ENCODE measurements at regions not wholly inside any gene's neighbourhood (a gene's known extent, or its start where the extent isn't known, plus 50 kb on each side); places are given as distances from the start of the nearest gene placed in this dataset.

GRCh38 chr2:51149725-51150124 is 117.8 kb upstream of the NRXN1 start:
- ChIA-PET POLR2A (no interaction called here), CTCF (no interaction called here)
- intact Hi-C loops (cut with micrococcal nuclease) = no loop called here
- no peak for TF ChIP-seq CTCF (IDR thresholded peaks at IDR 0.05)
- Mint-ChIP-seq H3K4me1 (ENCODE audit: low read depth) (no peaks in the 10 kb centered on the region), H3K27me3 (no peaks in the 10 kb centered on the region), H3K27ac (no peak overlapping the region), H3K4me3 (no peak overlapping the region), H3K36me3 (ENCODE audit: low read depth) (no peaks in the 10 kb centered on the region), H3K9me3 (peaks cover 10% of the 10 kb centered on the region)
- ATAC-seq = no peak
- DNase-seq = no peak

- H3K9me3 Mint-ChIP-seq = peaks cover 8% of the 10 kb centered on the region
- CTCF ChIA-PET = no interaction called here
- POLR2A ChIA-PET = no interaction called here
- intact Hi-C loops (cut with micrococcal nuclease) = no loop called here
- ATAC-seq = no peak
- no peaks in the 10 kb centered on the region for H3K27me3 Mint-ChIP-seq
- no peak for DNase-seq
- H3K27ac Mint-ChIP-seq = no peak overlapping the region
- no peaks in the 10 kb centered on the region for H3K4me1 Mint-ChIP-seq (ENCODE audit: low read depth)
- TF ChIP-seq CTCF (IDR thresholded peaks at IDR 0.05) = no peak
- no peaks in the 10 kb centered on the region for H3K36me3 Mint-ChIP-seq (ENCODE audit: low read depth)
- H3K4me3 Mint-ChIP-seq = no peak overlapping the region
Measured at GRCh38 chr2:51145761-51146160, 113.8 kb upstream of the NRXN1 start.

GRCh38 chr2:51120754-51121280 is 88.9 kb upstream of the NRXN1 start:
- no peaks in the 10 kb centered on the region for H3K36me3 Mint-ChIP-seq (ENCODE audit: low read depth)
- DNase-seq (no peak), ATAC-seq (no peak)
- peaks cover 5% of the 10 kb centered on the region for H3K9me3 Mint-ChIP-seq
- no peak for TF ChIP-seq CTCF (IDR thresholded peaks at IDR 0.05)
- H3K4me1 Mint-ChIP-seq (ENCODE audit: low read depth) = no peaks in the 10 kb centered on the region
- intact Hi-C loops (cut with micrococcal nuclease) = no loop called here
- no peak overlapping the region for H3K4me3 Mint-ChIP-seq
- ChIA-PET CTCF (no interaction called here), POLR2A (no interaction called here)
- H3K27ac Mint-ChIP-seq = no peak overlapping the region
- no peaks in the 10 kb centered on the region for H3K27me3 Mint-ChIP-seq

GRCh38 chr2:51111532-51111931 is 79.6 kb upstream of the NRXN1 start:
- intact Hi-C loops (cut with micrococcal nuclease) = no loop called here
- TF ChIP-seq CTCF (IDR thresholded peaks at IDR 0.05) = no peak
- ChIA-PET CTCF (no interaction called here), POLR2A (no interaction called here)
- no peaks in the 10 kb centered on the region for H3K36me3 Mint-ChIP-seq (ENCODE audit: low read depth)
- no peak overlapping the region for H3K27ac Mint-ChIP-seq
- no peaks in the 10 kb centered on the region for H3K9me3 Mint-ChIP-seq
- ATAC-seq (no peak), DNase-seq (no peak)
- H3K27me3 Mint-ChIP-seq = no peaks in the 10 kb centered on the region
- no peaks in the 10 kb centered on the region for H3K4me1 Mint-ChIP-seq (ENCODE audit: low read depth)
- no peak overlapping the region for H3K4me3 Mint-ChIP-seq

GRCh38 chr2:51108794-51109193 is 76.9 kb upstream of the NRXN1 start:
- Mint-ChIP-seq H3K36me3 (ENCODE audit: low read depth) (no peaks in the 10 kb centered on the region), H3K4me3 (no peak overlapping the region), H3K9me3 (no peaks in the 10 kb centered on the region), H3K27ac (no peak overlapping the region), H3K4me1 (ENCODE audit: low read depth) (no peaks in the 10 kb centered on the region), H3K27me3 (no peaks in the 10 kb centered on the region)
- ChIA-PET CTCF (no interaction called here), POLR2A (no interaction called here)
- no peak for ATAC-seq
- intact Hi-C loops (cut with micrococcal nuclease) = no loop called here
- no peak for DNase-seq
- TF ChIP-seq CTCF (IDR thresholded peaks at IDR 0.05) = no peak
